ENCODE measurements at regions not wholly inside any gene's neighbourhood (a gene's known extent, or its start where the extent isn't known, plus 50 kb on each side); places are given as distances from the start of the nearest gene placed in this dataset.
"Not testable (repeated sequence)": the region's sequence is repeated elsewhere in the genome, so short reads cannot be mapped to it uniquely, and the experiment has no call there.

- DNase-seq, result no peak
These were observed 202.9 kb upstream of the WWC1 start for GRCh38 chr5:168088410-168089173.

- DNase-seq, result no peak
These were observed 202.1 kb upstream of the WWC1 start for GRCh38 chr5:168089201-168089887.

GRCh38 chr5:168092209-168093185 is 198.9 kb upstream of the WWC1 start:
- DNase-seq, result no peak

GRCh38 chr5:168093200-168093910 is 198.1 kb upstream of the WWC1 start:
- no peak for DNase-seq

GRCh38 chr5:168096525-168096924 is 194.9 kb upstream of the WWC1 start:
- no peak for DNase-seq

- DNase-seq, result no peak
These were observed 193.4 kb upstream of the WWC1 start for GRCh38 chr5:168097876-168098653.

- no peak for DNase-seq
These were observed 190.1 kb upstream of the WWC1 start for GRCh38 chr5:168101352-168101751.

- not testable (repeated sequence) for DNase-seq
These were observed 188.4 kb upstream of the WWC1 start for GRCh38 chr5:168103018-168103417.

- no peak for DNase-seq
These were observed 187.1 kb upstream of the WWC1 start for GRCh38 chr5:168104350-168104749.

- no peak for DNase-seq
These were observed 186.5 kb upstream of the WWC1 start for GRCh38 chr5:168104811-168105481.

- DNase-seq, result no peak
These were observed 185.3 kb upstream of the WWC1 start for GRCh38 chr5:168106008-168106761.

GRCh38 chr5:168109441-168109840 is 182.0 kb upstream of the WWC1 start:
- no peak for DNase-seq

- DNase-seq, result no peak
These were observed 181.1 kb upstream of the WWC1 start for GRCh38 chr5:168110384-168110783.

- no peak for DNase-seq
These were observed 180.3 kb upstream of the WWC1 start for GRCh38 chr5:168110870-168111832.

- DNase-seq, result no peak
These were observed 176.9 kb upstream of the WWC1 start for GRCh38 chr5:168114444-168115017.

- no peak for DNase-seq
These were observed 174.0 kb upstream of the WWC1 start for GRCh38 chr5:168117469-168117868.

- DNase-seq, result no peak
These were observed 173.3 kb upstream of the WWC1 start for GRCh38 chr5:168118042-168118668.

Measured in left hindlimb (tissue), 1 donor.